Natural killer cell treated with Interleukin-12 subunit alpha and Interleukin-12 subunit beta and Interleukin-15 and Interleukin-18, amount 100 ng/mL, for 72 hours (primary cell): ENCODE measurements at regions not wholly inside any gene's neighbourhood (a gene's known extent, or its start where the extent isn't known, plus 50 kb on each side); places are given as distances from the start of the nearest gene placed in this dataset.
A peak's percentile ranks its signal among the peaks of the same experiment; 100 is the strongest.
"Not testable (repeated sequence)": the region's sequence is repeated elsewhere in the genome, so short reads cannot be mapped to it uniquely, and the experiment has no call there.

Source experiments
- ATAC-seq, 2 donors: fragments of 150-1000 bp; cut with Tn5 transposase in 1 of 2; sonication (Bioruptor Pico), chemical (Tn5 transposase) in 1 of 2; 2 replicates each; pipeline ENCODE4 v1.10.0; 2021
- DNase-seq: peaks from one replicate; pipeline ENCODE4 v3.0.0; 2022; ENCODE audit warnings: low spot score
- H3K27ac Mint-ChIP-seq, 2 donors: 1 replicate in 1 of 2; 2 replicates in 1 of 2; pipeline ENCODE4 v1.8.0; 2022; ENCODE audit warnings: mixed read lengths in 2 of 2, mild to moderate bottlenecking in 1 of 2, moderate library complexity in 1 of 2
- H3K27me3 Mint-ChIP-seq, 2 donors: 1 replicate in 1 of 2; 2 replicates in 1 of 2; pipeline ENCODE4 v1.8.0; 2022; ENCODE audit warnings: mixed read lengths in 2 of 2
- H3K36me3 Mint-ChIP-seq: one replicate; pipeline ENCODE4 v1.8.0; 2022; ENCODE audit warnings: mixed read lengths
- H3K4me1 Mint-ChIP-seq, 2 donors: 1 replicate in 1 of 2; 2 replicates in 1 of 2; pipeline ENCODE4 v1.8.0; 2022; ENCODE audit warnings: low read depth in 2 of 2, mixed read lengths in 2 of 2, mild to moderate bottlenecking in 1 of 2
- H3K4me3 Mint-ChIP-seq: one replicate; pipeline ENCODE4 v1.8.0; 2022; ENCODE audit warnings: mixed read lengths
- H3K9me3 Mint-ChIP-seq: 2 replicates; pipeline ENCODE4 v1.8.0; 2022; ENCODE audit warnings: mixed read lengths

- Mint-ChIP-seq H3K4me1 (no peaks in the 10 kb centered on the region), H3K36me3 (no peaks in the 10 kb centered on the region), H3K27ac (no peak overlapping the region), H3K9me3 (no peaks in the 10 kb centered on the region), H3K4me3 (no peak overlapping the region), H3K27me3 (peaks cover 6 to 7% of the 10 kb centered on the region in 2 donors)
- DNase-seq (no peak), ATAC-seq (no peak)
Observed at GRCh38 chr16:58820411-58820810, 86.3 kb upstream of the GOT2 start.

GRCh38 chr16:58815181-58815888 is 81.2 kb upstream of the GOT2 start:
- Mint-ChIP-seq H3K27me3 (peaks cover 5 to 9% of the 10 kb centered on the region in 2 donors), H3K36me3 (no peaks in the 10 kb centered on the region), H3K4me1 (peaks cover 5 to 11% of the 10 kb centered on the region in 2 donors), H3K4me3 (peak overlapping the region; percentile 24), H3K9me3 (no peaks in the 10 kb centered on the region), H3K27ac (no peak overlapping the region)
- ATAC-seq, result no peak
- DNase-seq, result no peak

DNA sequence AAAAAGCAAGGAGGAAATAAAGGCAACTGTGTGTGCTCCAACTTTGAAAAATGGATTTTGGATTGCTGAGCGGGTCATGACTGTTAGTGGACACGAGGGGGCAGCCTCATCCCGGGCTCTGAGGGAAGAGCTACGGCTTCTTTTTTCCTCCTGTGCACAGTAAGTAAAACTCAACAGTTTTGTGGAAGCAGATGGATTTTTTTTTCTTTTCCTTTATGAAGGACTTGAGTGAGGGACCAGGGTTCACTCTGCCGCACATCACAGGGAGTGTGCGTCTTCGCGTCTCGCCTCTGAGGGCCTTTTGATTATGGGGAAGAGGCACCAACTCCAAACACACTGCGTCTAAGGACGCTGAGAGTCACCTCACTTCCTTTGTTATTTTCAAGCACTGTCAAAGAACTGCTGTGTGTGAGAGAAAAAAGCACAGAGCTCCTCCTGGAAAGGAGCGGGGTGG is 80.3 kb upstream of the GOT2 start:
- DNase-seq (no peak), ATAC-seq (peak; percentile 49 to 71)
- H3K4me1 Mint-ChIP-seq, result peaks cover 5 to 11% of the 10 kb centered on the region in 2 donors
- H3K27me3 Mint-ChIP-seq, result peaks cover 8 to 10% of the 10 kb centered on the region in 2 donors
- H3K36me3 Mint-ChIP-seq, result no peaks in the 10 kb centered on the region
- H3K27ac Mint-ChIP-seq, result no peak overlapping the region
- no peaks in the 10 kb centered on the region for H3K9me3 Mint-ChIP-seq
- H3K4me3 Mint-ChIP-seq, result peak overlapping the region; percentile 43

GRCh38 chr16:58809213-58809612 is 75.1 kb upstream of the GOT2 start:
- no peak overlapping the region for H3K4me3 Mint-ChIP-seq
- ATAC-seq, result no peak
- H3K9me3 Mint-ChIP-seq, result peaks cover 3% of the 10 kb centered on the region
- peaks cover 10 to 14% of the 10 kb centered on the region in 2 donors for H3K27me3 Mint-ChIP-seq
- no peak for DNase-seq
- H3K4me1 Mint-ChIP-seq, result peaks cover 0 to 1% of the 10 kb centered on the region in 2 donors
- no peak overlapping the region for H3K27ac Mint-ChIP-seq
- no peaks in the 10 kb centered on the region for H3K36me3 Mint-ChIP-seq

DNA sequence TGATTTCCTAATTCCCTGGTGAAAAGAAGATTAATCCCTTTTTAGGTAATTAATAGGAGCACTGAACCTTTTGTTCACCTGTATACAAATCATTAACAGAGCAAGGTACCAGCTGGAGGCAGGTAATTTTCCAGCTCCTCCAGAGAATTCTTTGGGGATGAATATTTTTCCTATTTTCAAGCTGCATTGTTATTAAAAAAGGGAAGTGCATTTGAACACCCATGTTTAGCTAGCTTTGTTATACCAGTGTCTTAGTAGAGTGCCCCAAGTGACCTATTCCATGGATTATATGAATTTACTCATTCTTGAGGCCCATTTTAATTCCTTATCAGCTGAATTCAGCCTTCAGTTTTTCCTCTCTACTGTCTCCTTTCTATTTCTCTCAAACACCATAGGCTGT is 73.2 kb upstream of the GOT2 start:
- H3K9me3 Mint-ChIP-seq, result peaks cover 6% of the 10 kb centered on the region
- ATAC-seq, result no peak
- H3K36me3 Mint-ChIP-seq, result peaks cover 7% of the 10 kb centered on the region
- no peak overlapping the region for H3K4me3 Mint-ChIP-seq
- no peak overlapping the region for H3K27ac Mint-ChIP-seq
- H3K4me1 Mint-ChIP-seq, result no peaks in the 10 kb centered on the region
- H3K27me3 Mint-ChIP-seq, result peaks cover 14 to 22% of the 10 kb centered on the region in 2 donors
- DNase-seq, result no peak

GRCh38 chr16:58801838-58802237 is 67.7 kb upstream of the GOT2 start:
- peaks cover 6% of the 10 kb centered on the region for H3K9me3 Mint-ChIP-seq
- ATAC-seq, result no peak
- no peak for DNase-seq
- H3K4me3 Mint-ChIP-seq, result no peak overlapping the region
- peaks cover 13 to 29% of the 10 kb centered on the region in 2 donors for H3K27me3 Mint-ChIP-seq
- no peak overlapping the region for H3K27ac Mint-ChIP-seq
- H3K4me1 Mint-ChIP-seq, result no peaks in the 10 kb centered on the region
- H3K36me3 Mint-ChIP-seq, result peaks cover 12% of the 10 kb centered on the region

DNA sequence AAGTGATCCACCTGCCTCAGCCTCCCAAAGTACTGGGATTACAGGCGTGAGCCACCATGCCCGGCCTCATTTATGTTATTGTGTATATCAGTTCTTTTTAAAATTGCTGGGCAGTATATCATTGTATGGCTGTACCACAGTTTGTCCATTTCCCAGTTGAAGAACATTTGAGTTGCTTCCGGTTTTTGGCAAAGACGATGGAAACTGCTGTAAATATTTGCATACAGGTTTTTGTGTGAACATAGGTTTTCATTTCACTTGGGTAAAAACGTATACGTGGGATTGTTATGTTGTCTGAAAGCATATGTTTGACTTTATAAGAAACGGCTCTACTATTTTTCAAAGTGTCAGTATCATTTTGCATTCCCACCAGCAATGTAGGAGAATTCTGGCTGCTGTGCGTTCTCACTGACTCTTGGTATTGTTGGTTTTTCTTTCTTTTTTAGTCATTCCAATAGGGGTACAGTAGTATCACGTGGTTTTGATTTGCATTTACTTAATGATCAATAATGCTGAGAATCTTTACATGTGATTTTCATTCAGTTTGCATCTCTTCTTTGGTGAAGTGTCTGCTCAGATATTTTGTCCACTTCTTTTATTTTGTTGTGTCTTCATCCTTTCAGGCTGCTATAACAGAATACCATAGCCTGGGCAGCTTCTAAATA is 63.2 kb upstream of the GOT2 start:
- peaks cover 9 to 30% of the 10 kb centered on the region in 2 donors for H3K27me3 Mint-ChIP-seq
- H3K4me3 Mint-ChIP-seq, result no peak overlapping the region
- no peaks in the 10 kb centered on the region for H3K9me3 Mint-ChIP-seq
- ATAC-seq, result no peak
- no peak for DNase-seq
- H3K4me1 Mint-ChIP-seq, result no peaks in the 10 kb centered on the region
- H3K36me3 Mint-ChIP-seq, result peaks cover 5% of the 10 kb centered on the region
- no peak overlapping the region for H3K27ac Mint-ChIP-seq

DNA sequence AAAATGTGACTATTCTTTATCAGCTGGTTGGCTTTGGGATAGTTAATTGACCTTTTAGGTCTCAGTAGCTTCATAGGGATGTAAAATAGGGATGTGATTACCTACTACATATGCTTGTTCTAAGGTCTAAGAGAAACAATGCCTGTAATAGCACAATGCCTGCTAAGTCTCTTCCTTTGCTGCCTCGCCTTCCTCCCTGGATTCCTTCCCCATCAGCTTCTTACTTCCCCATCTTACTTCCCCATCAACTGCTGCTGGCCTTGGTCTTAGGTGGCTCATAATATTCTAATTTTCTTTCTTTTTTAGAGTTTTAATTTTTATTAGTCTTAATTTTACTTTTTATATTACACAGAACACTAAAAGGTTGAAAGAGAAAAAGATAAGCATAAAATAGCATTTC is 59.2 kb upstream of the GOT2 start:
- no peak for DNase-seq
- ATAC-seq, result no peak
- Mint-ChIP-seq H3K27me3 (peaks cover 11 to 16% of the 10 kb centered on the region in 2 donors), H3K36me3 (no peaks in the 10 kb centered on the region), H3K27ac (no peak overlapping the region), H3K4me1 (no peaks in the 10 kb centered on the region), H3K9me3 (no peaks in the 10 kb centered on the region), H3K4me3 (no peak overlapping the region)

GRCh38 chr16:58792188-58792587 is 58.1 kb upstream of the GOT2 start:
- no peak for ATAC-seq
- no peaks in the 10 kb centered on the region for H3K36me3 Mint-ChIP-seq
- H3K27me3 Mint-ChIP-seq, result peaks cover 16 to 23% of the 10 kb centered on the region in 2 donors
- no peaks in the 10 kb centered on the region for H3K9me3 Mint-ChIP-seq
- no peak overlapping the region for H3K27ac Mint-ChIP-seq
- DNase-seq, result no peak
- H3K4me1 Mint-ChIP-seq, result no peaks in the 10 kb centered on the region
- H3K4me3 Mint-ChIP-seq, result no peak overlapping the region

GRCh38 chr16:58790816-58791557 is 56.9 kb upstream of the GOT2 start:
- not testable (repeated sequence) for H3K9me3 Mint-ChIP-seq, ATAC-seq
- H3K27me3 Mint-ChIP-seq, result peaks cover 18 to 33% of the 10 kb centered on the region in 2 donors

GRCh38 chr16:58789351-58789750 is 55.2 kb upstream of the GOT2 start:
- no peak overlapping the region for H3K27ac Mint-ChIP-seq
- no peaks in the 10 kb centered on the region for H3K9me3 Mint-ChIP-seq
- H3K4me1 Mint-ChIP-seq, result no peaks in the 10 kb centered on the region
- H3K4me3 Mint-ChIP-seq, result no peak overlapping the region
- no peaks in the 10 kb centered on the region for H3K36me3 Mint-ChIP-seq
- ATAC-seq (no peak), DNase-seq (no peak)
- peaks cover 21 to 33% of the 10 kb centered on the region in 2 donors for H3K27me3 Mint-ChIP-seq

More at GRCh38 chr16:58790816-58791557, 56.9 kb upstream of the GOT2 start:
- not testable (repeated sequence) for H3K36me3 Mint-ChIP-seq, H3K27ac Mint-ChIP-seq, H3K4me1 Mint-ChIP-seq, H3K4me3 Mint-ChIP-seq, DNase-seq
